ENCODE measurements at regions not wholly inside any gene's neighbourhood (a gene's known extent, or its start where the extent isn't known, plus 50 kb on each side); places are given as distances from the start of the nearest gene placed in this dataset.
A peak's percentile ranks its signal among the peaks of the same experiment; 100 is the strongest.

- intact Hi-C loops (cut with micrococcal nuclease): no loop called here
- ChIA-PET POLR2A (interaction anchor here (0.9 kb wide), 1 partner anchor 16 kb away, joined by 3 read pairs; no protein-coding TSS in a partner anchor), CTCF (interaction anchor here (0.7 to 1.2 kb wide), 2 partner anchors 8 to 58 kb away, joined by 3 read pairs; no protein-coding TSS in a partner anchor)
- DNase-seq (no peak), ATAC-seq (no peak)
- Mint-ChIP-seq H3K4me1 (ENCODE audit: low read depth) (peaks cover 43% of the 10 kb centered on the region), H3K27me3 (no peaks in the 10 kb centered on the region), H3K27ac (no peak overlapping the region), H3K9me3 (peaks cover 10% of the 10 kb centered on the region), H3K4me3 (no peak overlapping the region), H3K36me3 (ENCODE audit: low read depth) (peaks cover 6% of the 10 kb centered on the region)
- no peak for TF ChIP-seq CTCF (IDR thresholded peaks at IDR 0.05)
These were observed 63.8 kb upstream of the IL1R1 start for GRCh38 chr2:102078773-102079172.

DNA sequence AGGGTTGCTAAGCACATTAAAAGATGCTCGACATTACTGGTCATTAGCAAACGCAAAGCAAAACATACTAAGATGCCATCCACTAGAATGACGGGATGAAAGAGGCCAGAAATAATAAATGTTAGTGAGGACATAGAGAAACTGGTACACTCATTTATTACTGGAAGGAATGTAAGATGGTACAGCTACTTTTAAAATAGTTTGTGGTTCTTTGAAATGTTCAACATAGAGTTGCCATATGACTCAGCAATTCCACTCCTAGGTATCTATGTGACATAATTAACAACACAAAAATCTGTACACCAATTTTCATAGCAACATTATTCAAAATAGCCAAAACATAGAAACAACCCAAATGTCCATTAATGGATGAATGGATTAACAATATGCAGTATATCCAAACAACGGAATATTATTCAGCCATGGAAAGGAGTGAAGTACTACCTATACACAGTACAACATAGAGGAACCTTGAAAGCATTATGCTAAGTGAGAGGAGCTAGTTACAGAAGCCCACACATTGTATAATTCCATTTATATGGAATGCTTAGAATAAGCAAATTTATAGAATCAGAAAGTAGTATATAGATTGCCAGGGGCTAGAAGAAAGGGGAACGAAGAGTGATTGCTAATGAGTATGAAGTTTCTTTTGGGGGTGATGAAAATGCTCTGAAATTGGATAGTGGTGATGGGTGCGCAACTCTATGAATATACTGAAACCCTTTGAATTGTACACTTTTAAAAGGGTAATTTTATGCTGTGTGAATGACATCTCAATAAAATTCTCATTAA lies 61.9 kb upstream of the IL1R1 start:
- Mint-ChIP-seq H3K36me3 (ENCODE audit: low read depth) (peaks cover 6% of the 10 kb centered on the region), H3K27ac (peak overlapping the region; percentile 72), H3K4me1 (ENCODE audit: low read depth) (peaks cover 53% of the 10 kb centered on the region), H3K9me3 (peaks cover 10% of the 10 kb centered on the region), H3K4me3 (no peak overlapping the region), H3K27me3 (no peaks in the 10 kb centered on the region)
- intact Hi-C loops (cut with micrococcal nuclease): loop anchor here (5.0 to 10.0 kb wide), 2 partner anchors 152 to 366 kb away; no protein-coding TSS in a partner anchor
- ATAC-seq (no peak), DNase-seq (no peak)
- ChIA-PET POLR2A (interaction anchor here (3.5 kb wide), 1 partner anchor 17 kb away, joined by 25 read pairs; no protein-coding TSS in a partner anchor), CTCF (interaction anchor here (0.9 kb wide), 1 partner anchor 197 kb away, joined by 3 read pairs; no protein-coding TSS in a partner anchor)
- TF ChIP-seq CTCF (IDR thresholded peaks at IDR 0.05): no peak

DNA sequence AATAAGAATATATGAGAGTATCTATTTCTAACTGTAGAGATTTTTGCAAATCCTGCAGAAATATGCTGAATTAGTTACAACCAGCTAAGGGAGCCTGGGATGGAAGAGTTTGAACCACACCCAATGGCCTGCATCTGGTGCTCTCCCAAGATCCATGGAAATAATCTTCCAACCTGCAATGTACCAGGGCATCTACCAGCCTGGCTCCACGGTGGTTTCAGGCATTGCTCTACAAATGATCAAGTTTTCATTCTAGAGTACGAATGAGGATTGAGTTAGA lies 61.4 kb upstream of the IL1R1 start:
- intact Hi-C loops (cut with micrococcal nuclease): loop anchor here (5.0 to 10.0 kb wide), 2 partner anchors 151 to 366 kb away; no protein-coding TSS in a partner anchor
- Mint-ChIP-seq H3K27ac (peak overlapping the region; percentile 66), H3K27me3 (no peaks in the 10 kb centered on the region), H3K4me3 (no peak overlapping the region), H3K36me3 (ENCODE audit: low read depth) (peaks cover 6% of the 10 kb centered on the region), H3K9me3 (peaks cover 10% of the 10 kb centered on the region), H3K4me1 (ENCODE audit: low read depth) (peaks cover 53% of the 10 kb centered on the region)
- ChIA-PET CTCF (interaction anchor here (0.9 kb wide), 1 partner anchor 197 kb away, joined by 3 read pairs; no protein-coding TSS in a partner anchor), POLR2A (interaction anchor here (3.5 kb wide), 1 partner anchor 18 kb away, joined by 25 read pairs; no protein-coding TSS in a partner anchor)
- no peak for DNase-seq
- no peak for ATAC-seq
- no peak for TF ChIP-seq CTCF (IDR thresholded peaks at IDR 0.05)

- ATAC-seq: no peak
- intact Hi-C loops (cut with micrococcal nuclease): loop anchor here (2.0 to 10.0 kb wide), 3 partner anchors 19 to 367 kb away; no protein-coding TSS in a partner anchor
- H3K27ac Mint-ChIP-seq: peak overlapping the region; percentile 66
- no peak for TF ChIP-seq CTCF (IDR thresholded peaks at IDR 0.05)
- H3K9me3 Mint-ChIP-seq: peaks cover 10% of the 10 kb centered on the region
- POLR2A ChIA-PET: interaction anchor here (1.8 to 3.5 kb wide), 2 partner anchors 18 to 60 kb away, joined by 5 to 25 read pairs; no protein-coding TSS in a partner anchor
- CTCF ChIA-PET: interaction anchor here (0.9 kb wide), 1 partner anchor 198 kb away, joined by 3 read pairs; no protein-coding TSS in a partner anchor
- peaks cover 6% of the 10 kb centered on the region for H3K36me3 Mint-ChIP-seq (ENCODE audit: low read depth)
- peaks cover 53% of the 10 kb centered on the region for H3K4me1 Mint-ChIP-seq (ENCODE audit: low read depth)
- H3K27me3 Mint-ChIP-seq: no peaks in the 10 kb centered on the region
- DNase-seq: no peak
- no peak overlapping the region for H3K4me3 Mint-ChIP-seq
These were observed 60.9 kb upstream of the IL1R1 start for GRCh38 chr2:102081606-102082005.
